ENCODE measurements at regions not wholly inside any gene's neighbourhood (a gene's known extent, or its start where the extent isn't known, plus 50 kb on each side); places are given as distances from the start of the nearest gene placed in this dataset.

GRCh38 chr10:131421381-131421780 is 109.9 kb upstream of the TCERG1L start:
- TF ChIP-seq JUN (IDR thresholded peaks at IDR 0.05), result no peak
- TF ChIP-seq HOXA7 (CRISPR knock-in tag; IDR thresholded peaks at IDR 0.05), result no peak
- TF ChIP-seq ZNF302 (CRISPR knock-in tag; IDR thresholded peaks at IDR 0.05), result no peak
- TF ChIP-seq NPAS2 (CRISPR knock-in tag; IDR thresholded peaks at IDR 0.05; ENCODE audit: borderline replicate concordance), result no peak
- no peak for TF ChIP-seq TFCP2L1 (CRISPR knock-in tag; IDR thresholded peaks at IDR 0.05)
- no peak for TF ChIP-seq ZFP36 (IDR thresholded peaks at IDR 0.05; ENCODE audit: borderline replicate concordance, partially characterized antibody)
- TF ChIP-seq HOXB13 (CRISPR knock-in tag; IDR thresholded peaks at IDR 0.05; ENCODE audit: low read depth), result no peak
- TF ChIP-seq NR3C1 (IDR thresholded peaks at IDR 0.05), result no peak
- TF ChIP-seq EHMT2 (IDR thresholded peaks at IDR 0.05; ENCODE audit: low read depth), result no peak
- TF ChIP-seq HDAC2 (IDR thresholded peaks at IDR 0.05), result no peak
- TF ChIP-seq ZC3H11A (IDR thresholded peaks at IDR 0.05), result no peak
- TF ChIP-seq RCOR1 (IDR thresholded peaks at IDR 0.05; ENCODE audit: low read depth, low read length), result no peak
- TF ChIP-seq SREBF2 (IDR thresholded peaks at IDR 0.05), result no peak
- no peak for TF ChIP-seq E2F6 (IDR thresholded peaks at IDR 0.05; ENCODE audit: borderline replicate concordance, low read depth)
- no peak for TF ChIP-seq NFE2L2 (conservative IDR thresholded peaks at IDR 0.05; ENCODE audit: low read length)
- TF ChIP-seq CBX8 (IDR thresholded peaks at IDR 0.05), result no peak
- no peaks in the 10 kb centered on the region for H3K4me1 ChIP-seq
- DNase-seq (ENCODE audit: low read depth in 1 of 2, low spot score in 1 of 2), result no peak
- ChIA-PET CTCF (no interaction called here), POLR2A (no interaction called here)
- H3K27ac ChIP-seq, result no peak overlapping the region
- no peak for FAIRE-seq
- no peak overlapping the region for H3K4me2 ChIP-seq
- WGBS (ENCODE audit: missing lambda C conversion rate), result 16% methylated on average over 5 of the region's 5 CpGs
- no peaks in the 10 kb centered on the region for H3K9me3 ChIP-seq
- no peak for ATAC-seq
- H3K4me3 ChIP-seq, result no peak overlapping the region

GRCh38 chr10:131422731-131423130 is 111.2 kb upstream of the TCERG1L start:
- TF ChIP-seq HOXB5 (CRISPR knock-in tag; IDR thresholded peaks at IDR 0.05) (no peak), KDM1A (IDR thresholded peaks at IDR 0.05; ENCODE audit: low read depth) (no peak), NPAS2 (CRISPR knock-in tag; IDR thresholded peaks at IDR 0.05; ENCODE audit: borderline replicate concordance) (no peak), CEBPB (IDR thresholded peaks at IDR 0.05) (no peak), GATA3 (IDR thresholded peaks at IDR 0.05; ENCODE audit: borderline replicate concordance) (no peak), HOXB13 (CRISPR knock-in tag; IDR thresholded peaks at IDR 0.05; ENCODE audit: low read depth) (no peak), POLR2AphosphoS2 (conservative IDR thresholded peaks at IDR 0.05; ENCODE audit: low read length) (no peak), JUN (IDR thresholded peaks at IDR 0.05) (no peak), USF2 (IDR thresholded peaks at IDR 0.05) (no peak), CHD4 (IDR thresholded peaks at IDR 0.05; ENCODE audit: borderline replicate concordance) (no peak), BHLHE40 (IDR thresholded peaks at IDR 0.05; ENCODE audit: low read depth, low read length) (no peak), PBX3 (IDR thresholded peaks at IDR 0.05) (no peak)
- Histone ChIP-seq H3K4me1 (no peaks in the 10 kb centered on the region), H3K9me3 (no peaks in the 10 kb centered on the region), H3K4me2 (no peak overlapping the region), H3K27ac (no peak overlapping the region), H3K4me3 (no peak overlapping the region)
- FAIRE-seq (no peak), DNase-seq (ENCODE audit: low read depth in 1 of 2, low spot score in 1 of 2) (no peak), ATAC-seq (no peak)
- ChIA-PET POLR2A (no interaction called here), CTCF (no interaction called here)
- WGBS (ENCODE audit: missing lambda C conversion rate), result 23% methylated on average over 9 of the region's 10 CpGs

- H3K4me2 ChIP-seq, result no peak overlapping the region
- CTCF ChIA-PET, result no interaction called here
- no peaks in the 10 kb centered on the region for H3K9me3 ChIP-seq
- POLR2A ChIA-PET, result no interaction called here
- ATAC-seq, result no peak
- no peak for FAIRE-seq
- TF ChIP-seq KDM1A (IDR thresholded peaks at IDR 0.05; ENCODE audit: low read depth) (no peak), ELK1 (IDR thresholded peaks at IDR 0.05; ENCODE audit: low read depth, low read length) (no peak), SREBF2 (IDR thresholded peaks at IDR 0.05) (no peak), HOXB13 (CRISPR knock-in tag; IDR thresholded peaks at IDR 0.05; ENCODE audit: low read depth) (no peak), RARB (CRISPR knock-in tag; IDR thresholded peaks at IDR 0.05) (no peak), POLR2A (IDR thresholded peaks at IDR 0.05; ENCODE audit: low read length) (no peak), NR3C1 (IDR thresholded peaks at IDR 0.05) (no peak), CEBPB (IDR thresholded peaks at IDR 0.05) (no peak), BHLHE40 (IDR thresholded peaks at IDR 0.05; ENCODE audit: low read depth, low read length) (no peak), CHD2 (IDR thresholded peaks at IDR 0.05; ENCODE audit: low read length, partially characterized antibody) (no peak)
- no peak overlapping the region for H3K27ac ChIP-seq
- DNase-seq (ENCODE audit: low read depth in 1 of 2, low spot score in 1 of 2), result no peak
- WGBS (ENCODE audit: missing lambda C conversion rate), result 26% methylated on average over 5 of the region's 6 CpGs
- no peaks in the 10 kb centered on the region for H3K4me1 ChIP-seq
- H3K4me3 ChIP-seq, result no peak overlapping the region
These were observed 112.5 kb upstream of the TCERG1L start for GRCh38 chr10:131424053-131424452.
